ENCODE measurements at regions not wholly inside any gene's neighbourhood (a gene's known extent, or its start where the extent isn't known, plus 50 kb on each side); places are given as distances from the start of the nearest gene placed in this dataset.

GRCh38 chr19:20333508-20333907, 166.5 kb downstream of the ZNF486 start:
- no peak for TF ChIP-seq CTCF (IDR thresholded peaks at IDR 0.05)
- TF ChIP-seq POLR2A (IDR thresholded peaks at IDR 0.05), result no peak
